H1 (cell line): ENCODE measurements at regions not wholly inside any gene's neighbourhood (a gene's known extent, or its start where the extent isn't known, plus 50 kb on each side); places are given as distances from the start of the nearest gene placed in this dataset.

Experiments used
- CTCF ChIA-PET: fragments of 300-600 bp; sonication (Branson Sonifier 250); formaldehyde crosslinking; loops from one replicate; lab custom pipeline; 2021; ENCODE audit not compliant: partially characterized antibody; lab: Charles Lee
- POLR2A ChIA-PET: fragments of 300-600 bp; sonication (Branson Sonifier 250); formaldehyde crosslinking; loops from one replicate; lab custom pipeline; 2021; ENCODE audit warnings: inconsistent platforms; ENCODE audit not compliant: partially characterized antibody; lab: Charles Lee
- DNase-seq, 2 experiments: peaks; one replicate each; pipeline versions ENCODE4 v3.0.0 to v3.0.0-alpha.2; 2010 to 2022; ENCODE audit warnings: low spot score in 2 of 2, low read depth in 1 of 2, mixed read lengths in 1 of 2
- FAIRE-seq: peaks from 2 replicates; lab custom pipeline; 2011; peaks lifted over from hg19 to GRCh38; lab: Jason Lieb, UNC
- H2AFZ ChIP-seq: 2 replicates; pipeline ENCODE4 v1.8.1; 2012; ENCODE audit warnings: low read length, inconsistent platforms
- H2AK5ac ChIP-seq: 2 replicates; pipeline ENCODE4 v1.6.1; 2013; ENCODE audit warnings: low read depth, low read length
- H2BK120ac ChIP-seq: replicated peaks from 2 replicates; pipeline ENCODE3; 2013; ENCODE audit warnings: low read depth, low read length, inconsistent platforms
- H2BK12ac ChIP-seq: 2 replicates; pipeline ENCODE4 v1.6.1; 2013; ENCODE audit warnings: low read depth, low read length
- H2BK15ac ChIP-seq: 2 replicates; pipeline ENCODE4 v1.6.1; 2013; ENCODE audit warnings: low read length
- H2BK20ac ChIP-seq: 2 replicates; pipeline ENCODE4 v1.6.1; 2013; ENCODE audit warnings: low read length
- H2BK5ac ChIP-seq: 2 replicates; pipeline ENCODE4 v1.6.1; 2013; ENCODE audit warnings: low read depth, low read length
- H3K14ac ChIP-seq: 2 replicates; pipeline ENCODE4 v1.6.1; 2013; ENCODE audit warnings: inconsistent platforms; ENCODE audit not compliant: insufficient read length
- H3K18ac ChIP-seq: 2 replicates; pipeline ENCODE4 v1.6.1; 2013; ENCODE audit warnings: low read length; ENCODE audit errors: extremely low read depth
- H3K23ac ChIP-seq: 2 replicates; pipeline ENCODE4 v1.6.1; 2013; ENCODE audit warnings: inconsistent platforms; ENCODE audit not compliant: insufficient read length
- H3K23me2 ChIP-seq: 2 replicates; pipeline ENCODE4 v1.6.1; 2013; ENCODE audit warnings: low read depth, low read length
- H3K27ac ChIP-seq: 2 replicates; pipeline ENCODE4 v1.6.1; 2011; ENCODE audit warnings: low read depth, low read length, inconsistent platforms
- H3K27me3 ChIP-seq, 4 experiments: replicated peaks in 1 of 4; 1 replicate in 1 of 4; 2 replicates in 3 of 4; pipeline versions ENCODE4 v1.6.1 to v1.8.1; 2011 to 2013; ENCODE audit warnings: low read length in 3 of 4, mild to moderate bottlenecking in 3 of 4, inconsistent platforms in 2 of 4, mixed read lengths in 2 of 4, moderate library complexity in 1 of 4; ENCODE audit not compliant: control insufficient read depth in 3 of 4, insufficient read depth in 3 of 4; ENCODE audit errors: extremely low read depth in 1 of 4
- H3K36me3 ChIP-seq, 4 experiments: 2 replicates each; pipeline versions ENCODE4 v1.6.1 to v1.8.1; 2011 to 2013; ENCODE audit warnings: mild to moderate bottlenecking in 4 of 4, low read length in 3 of 4, moderate library complexity in 2 of 4, control low read depth in 1 of 4, inconsistent platforms in 1 of 4; ENCODE audit not compliant: insufficient read depth in 4 of 4, control insufficient read depth in 2 of 4
- H3K4ac ChIP-seq: replicated peaks from 2 replicates; pipeline ENCODE3; 2013; ENCODE audit warnings: low read length, low read depth, mixed read lengths, inconsistent platforms; ENCODE audit not compliant: insufficient read length
- H3K4me1 ChIP-seq, 4 experiments: replicated peaks in 1 of 4; 1 replicate in 1 of 4; 2 replicates in 3 of 4; pipeline versions ENCODE4 v1.6.1 to v1.8.1; 2011 to 2013; ENCODE audit warnings: low read length in 3 of 4, inconsistent platforms in 2 of 4, mixed read lengths in 1 of 4; ENCODE audit not compliant: insufficient read depth in 4 of 4, control insufficient read depth in 3 of 4
- H3K4me2 ChIP-seq, 2 experiments: 2 replicates each; pipeline versions ENCODE4 v1.6.1 to v1.8.1; 2011 to 2013; ENCODE audit warnings: low read depth in 2 of 2, low read length in 2 of 2, control low read depth in 1 of 2, inconsistent platforms in 1 of 2, mild to moderate bottlenecking in 1 of 2; ENCODE audit not compliant: insufficient read depth in 1 of 2
- H3K4me3 ChIP-seq, 4 experiments: fragments of 200-600, 300-600 bp in 1 of 4; sonication (generic), shearing (Covaris generic), sonication (Bioruptor Twin) in 1 of 4; 2 replicates each; pipeline versions ENCODE4 v1.5.1 to v1.8.1; 2011 to 2016; ENCODE audit warnings: low read length in 4 of 4, low read depth in 3 of 4, control low read depth in 2 of 4, inconsistent platforms in 2 of 4, mild to moderate bottlenecking in 2 of 4, mixed read lengths in 1 of 4, moderate library complexity in 1 of 4; ENCODE audit not compliant: insufficient read depth in 2 of 4; ENCODE audit errors: extremely low read depth in 1 of 4
- H3K56ac ChIP-seq: replicated peaks from 2 replicates; pipeline ENCODE3; 2013; ENCODE audit warnings: low read depth, mild to moderate bottlenecking, mixed read lengths, low read length, inconsistent platforms; ENCODE audit not compliant: insufficient read length
- H3K79me1 ChIP-seq: 2 replicates; pipeline ENCODE4 v1.6.1; 2013; ENCODE audit warnings: low read depth, low read length, control low read depth
- H3K79me2 ChIP-seq, 2 experiments: 2 replicates each; pipeline versions ENCODE4 v1.6.1 to v1.8.1; 2012 to 2013; ENCODE audit warnings: low read length in 2 of 2, mild to moderate bottlenecking in 2 of 2, inconsistent platforms in 1 of 2; ENCODE audit not compliant: insufficient read depth in 2 of 2, control insufficient read depth in 1 of 2
- H3K9ac ChIP-seq, 4 experiments: replicated peaks in 1 of 4; 1 replicate in 1 of 4; 2 replicates in 3 of 4; pipeline versions ENCODE4 v1.6.1 to v1.8.1; 2011 to 2013; ENCODE audit warnings: low read depth in 3 of 4, low read length in 3 of 4, control low read depth in 2 of 4, mild to moderate bottlenecking in 2 of 4, moderate library complexity in 2 of 4, inconsistent platforms in 1 of 4; ENCODE audit errors: extremely low read depth in 1 of 4
- H3K9me3 ChIP-seq, 2 experiments: 2 replicates each; pipeline versions ENCODE4 v1.6.1 to v1.8.1; 2012 to 2013; ENCODE audit warnings: mild to moderate bottlenecking in 2 of 2, moderate library complexity in 2 of 2, control low read depth in 1 of 2, inconsistent platforms in 1 of 2, low read depth in 1 of 2, low read length in 1 of 2, mixed read lengths in 1 of 2; ENCODE audit not compliant: insufficient read depth in 2 of 2
- H4K20me1 ChIP-seq, 2 experiments: replicated peaks in 1 of 2; 2 replicates each; pipeline versions ENCODE3 to v1.8.1; 2011 to 2013; ENCODE audit warnings: inconsistent platforms in 2 of 2, low read length in 2 of 2, mild to moderate bottlenecking in 1 of 2; ENCODE audit not compliant: insufficient read depth in 2 of 2, control insufficient read depth in 1 of 2
- H4K5ac ChIP-seq: 2 replicates; pipeline ENCODE4 v1.6.1; 2013; ENCODE audit warnings: low read length, low read depth, mixed read lengths, inconsistent platforms; ENCODE audit not compliant: insufficient read length
- H4K8ac ChIP-seq: 2 replicates; pipeline ENCODE4 v1.8.0; 2013; ENCODE audit warnings: mild to moderate bottlenecking, moderate library complexity, low read length, inconsistent platforms; ENCODE audit not compliant: insufficient read depth; ENCODE audit errors: extremely low read depth
- H4K91ac ChIP-seq: replicated peaks from 2 replicates; pipeline ENCODE3; 2013; ENCODE audit warnings: low read length, mixed read lengths, inconsistent platforms; ENCODE audit not compliant: insufficient read length
- ASH2L ChIP-seq: fragments of 200-600, 300-600 bp; sonication (generic); IDR thresholded peaks from one replicate; pipeline ENCODE4 v1.7.1; 2017; ENCODE audit warnings: low read length
- RAD21 ChIP-seq, 2 experiments: IDR thresholded peaks in 1 of 2; conservative IDR thresholded peaks in 1 of 2; 2 replicates each; pipeline ENCODE4 v1.6.1; 2011; ENCODE audit warnings: low read depth in 2 of 2, low read length in 2 of 2, improper control_type of control experiment in 1 of 2, inconsistent platforms in 1 of 2, mild to moderate bottlenecking in 1 of 2, moderate library complexity in 1 of 2
- WGBS, 2 experiments: shearing (Covaris generic) in 1 of 2; methylation state at CpG; one replicate each; pipeline versions ENCODE4 v1.1.6 to v1.1.7; 2013 to 2015; ENCODE audit warnings: low lambda C conversion rate in 2 of 2, mixed read lengths in 2 of 2, inconsistent platforms in 1 of 2, low coverage in 1 of 2, missing lambda C conversion rate in 1 of 2; ENCODE audit not compliant: insufficient replicate concordance in 2 of 2, insufficient coverage in 1 of 2, insufficient read length in 1 of 2; ENCODE audit errors: extremely low coverage in 1 of 2, missing lambda C conversion rate in 1 of 2; 5-methylcytosine and 5-hydroxymethylcytosine counted together

GRCh38 chr1:4150262-4150661 lies 250.2 kb upstream of the C1orf174 start:
- Histone ChIP-seq H3K79me1 (no peaks in the 10 kb centered on the region), H3K4me1 (peaks cover 2 to 4% (median 3%) of the 10 kb centered on the region in 4 experiments; a peak in 4 of 7 replicates), H3K56ac (no peak overlapping the region), H2BK15ac (no peak overlapping the region), H3K4me2 (no peak overlapping the region), H3K27ac (no peak overlapping the region), H4K8ac (no peak overlapping the region), H4K5ac (no peak overlapping the region), H3K4ac (no peak overlapping the region), H3K23ac (no peak overlapping the region), H4K91ac (no peak overlapping the region), H3K9me3 (no peaks in the 10 kb centered on the region), H2BK12ac (no peak overlapping the region), H3K27me3 (no peaks in the 10 kb centered on the region), H3K79me2 (no peaks in the 10 kb centered on the region), H3K18ac (no peak overlapping the region), H4K20me1 (no peaks in the 10 kb centered on the region), H2AFZ (peak overlapping the region; percentile 47; the same call in 1 of the 2 replicates), H2BK20ac (0 out of 2 replicates have a peak overlapping the region, but pooled peaks have one; percentile 34), H3K14ac (no peak overlapping the region), H3K9ac (no peak overlapping the region), H3K36me3 (no peaks in the 10 kb centered on the region; a peak in 1 of 8 replicates), H2AK5ac (no peak overlapping the region), H2BK5ac (no peak overlapping the region), H3K4me3 (no peak overlapping the region), H3K23me2 (no peaks in the 10 kb centered on the region), H2BK120ac (no peak overlapping the region)
- ChIA-PET CTCF (no interaction called here), POLR2A (no interaction called here)
- FAIRE-seq: no peak
- TF ChIP-seq ASH2L: no peak
- peak; percentile 28 to 44; a peak in 2 of 4 replicates for TF ChIP-seq RAD21 (IDR thresholded peaks at IDR 0.05 in 1 of 2, conservative IDR thresholded peaks at IDR 0.05 in 1 of 2; ENCODE audit: low read depth in 2 of 2, low read length in 2 of 2)
- peak in 1 of 2 experiments; percentile 50 for DNase-seq
- 89% methylated on average over 3 of the region's 7 CpGs; no CpG with 5 or more reads in 1 of the 2 experiments for WGBS, 2 experiments
